M059J (cell line): ENCODE measurements at regions not wholly inside any gene's neighbourhood (a gene's known extent, or its start where the extent isn't known, plus 50 kb on each side); places are given as distances from the start of the nearest gene placed in this dataset.
A peak's percentile ranks its signal among the peaks of the same experiment; 100 is the strongest.

Experiments used
- DNase-seq: peaks from one replicate; pipeline ENCODE4 v3.0.0-alpha.2; 2012; ENCODE audit warnings: low read depth

GRCh38 chr7:31398815-31399214 lies 58.3 kb upstream of the NEUROD6 start:
- DNase-seq = peak; percentile 16

- DNase-seq = no peak
Measured at GRCh38 chr7:31407178-31407676, 66.7 kb upstream of the NEUROD6 start.

GRCh38 chr7:31408140-31408729 lies 67.7 kb upstream of the NEUROD6 start:
- peak; percentile 72 for DNase-seq

- peak; percentile 59 for DNase-seq
Measured at GRCh38 chr7:31410265-31410664, 69.7 kb upstream of the NEUROD6 start.

DNA sequence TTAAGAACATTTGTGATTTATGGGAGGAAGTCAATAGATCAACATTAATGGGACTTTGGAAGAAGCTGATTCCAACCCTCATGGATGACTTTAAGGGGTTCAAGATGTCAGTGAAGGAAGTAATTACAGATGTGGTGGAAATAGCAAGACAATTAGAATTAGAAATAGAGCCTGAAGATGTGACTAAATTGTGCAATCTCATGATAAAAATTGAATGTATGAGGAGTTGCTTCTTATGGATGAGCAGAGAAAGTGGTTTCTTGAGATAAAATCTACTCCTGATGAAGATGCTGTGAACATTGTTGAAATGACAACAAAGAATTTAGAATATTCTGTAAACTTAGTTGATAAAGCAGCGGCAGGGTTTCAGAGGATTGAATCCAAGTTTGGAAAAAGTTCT lies 70.9 kb upstream of the NEUROD6 start:
- no peak for DNase-seq

DNA sequence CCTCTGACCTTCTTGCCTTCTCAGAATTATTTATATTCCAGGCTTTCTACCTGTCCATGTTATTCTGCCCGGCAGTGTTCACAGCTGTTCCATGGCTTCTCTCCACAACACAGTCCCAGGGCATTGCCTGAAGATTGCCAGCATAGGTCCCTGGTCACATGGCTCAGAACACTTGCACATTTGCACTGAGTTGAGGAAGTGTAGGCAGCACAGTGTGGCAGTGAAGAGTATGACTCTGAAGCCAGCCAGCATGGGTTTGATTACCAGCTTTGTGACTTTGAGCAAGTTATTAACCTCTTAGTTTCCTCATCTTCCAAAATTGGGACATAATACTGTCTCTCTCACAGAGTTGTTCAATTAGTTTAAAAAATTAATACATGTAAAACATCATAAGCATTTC lies 73.2 kb upstream of the NEUROD6 start:
- no peak for DNase-seq

DNA sequence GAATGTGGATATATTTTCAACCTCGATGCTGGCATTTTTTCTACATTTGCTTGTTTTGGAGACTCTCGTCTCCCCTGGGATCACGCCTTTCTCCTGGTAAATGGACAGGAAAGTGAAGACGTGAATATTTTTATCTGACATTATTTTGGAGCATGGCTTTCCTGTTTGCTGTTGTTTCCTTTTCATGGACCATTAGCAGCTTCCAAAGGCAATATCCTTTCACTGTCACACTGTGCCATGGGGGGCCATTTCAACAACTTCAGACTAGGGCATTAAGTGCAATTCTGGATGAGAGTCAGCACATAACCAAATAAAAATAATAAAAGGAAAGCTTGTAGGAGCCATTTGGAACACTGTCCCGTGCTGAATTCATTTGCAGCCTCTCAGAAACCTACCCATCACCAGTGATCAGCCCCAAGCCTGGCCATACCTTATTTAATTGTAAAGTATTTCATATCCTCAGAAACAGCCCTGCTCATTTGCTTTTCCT lies 75.9 kb upstream of the NEUROD6 start:
- DNase-seq = no peak

DNA sequence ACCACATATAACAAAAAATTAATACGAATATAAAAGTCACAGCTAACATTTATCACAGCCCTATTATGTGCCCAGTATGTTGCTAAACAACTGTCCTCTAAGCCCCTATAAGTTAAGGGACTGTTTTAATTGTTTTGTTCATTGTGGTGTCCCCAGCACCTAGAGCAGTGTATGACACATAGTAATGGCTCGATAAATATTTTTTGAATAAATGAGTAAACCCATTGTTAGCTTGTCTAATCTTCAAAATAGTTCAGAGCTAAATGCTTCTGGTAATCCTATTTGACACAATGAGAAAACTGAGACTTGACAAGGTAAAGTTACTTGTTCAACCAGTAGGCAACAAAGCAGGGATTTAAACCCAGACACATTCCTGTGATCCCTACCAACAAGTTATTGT lies 78.4 kb upstream of the NEUROD6 start:
- DNase-seq = peak; percentile 61

- peak; percentile 7 for DNase-seq
Measured at GRCh38 chr7:31419505-31420055, 79.1 kb upstream of the NEUROD6 start.

DNA sequence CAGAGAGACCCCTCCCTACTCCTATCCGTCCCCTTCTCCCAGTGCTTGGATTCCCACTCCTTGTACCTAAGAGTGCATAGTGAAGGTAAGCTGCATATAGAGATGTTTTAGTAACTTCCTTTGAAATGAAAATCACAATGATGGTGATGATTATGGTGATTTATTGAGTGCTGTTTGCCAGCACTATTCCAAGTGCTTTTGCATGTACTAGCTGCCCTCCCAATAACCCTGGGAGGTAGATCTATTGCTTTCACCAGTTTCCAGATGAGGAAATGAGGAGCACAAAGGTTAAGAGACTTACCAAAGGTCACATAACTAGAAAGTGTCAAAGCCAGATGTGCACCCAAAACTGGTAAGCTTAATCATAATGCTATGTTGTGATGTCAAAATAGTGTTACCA lies 80.4 kb upstream of the NEUROD6 start:
- no peak for DNase-seq

- no peak for DNase-seq
Measured at GRCh38 chr7:31421607-31422006, 81.1 kb upstream of the NEUROD6 start.

DNA sequence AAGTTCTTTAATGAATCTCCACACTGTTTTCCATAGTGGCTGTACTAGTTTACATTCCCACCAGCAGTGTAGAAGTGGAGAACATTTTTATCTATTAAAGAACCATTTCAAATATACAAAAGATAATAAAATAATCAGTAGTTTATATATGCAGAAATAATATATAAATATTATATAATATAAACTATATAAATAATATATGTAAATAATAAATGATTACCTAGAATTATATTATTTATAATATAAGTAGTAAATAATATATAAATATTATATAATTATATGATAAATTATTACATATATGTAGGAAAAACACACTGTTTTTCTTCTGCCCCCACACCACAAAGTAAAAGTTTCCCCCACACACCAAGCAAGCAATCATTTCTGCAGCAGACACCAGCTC lies 83.5 kb upstream of the NEUROD6 start:
- DNase-seq = no peak

DNA sequence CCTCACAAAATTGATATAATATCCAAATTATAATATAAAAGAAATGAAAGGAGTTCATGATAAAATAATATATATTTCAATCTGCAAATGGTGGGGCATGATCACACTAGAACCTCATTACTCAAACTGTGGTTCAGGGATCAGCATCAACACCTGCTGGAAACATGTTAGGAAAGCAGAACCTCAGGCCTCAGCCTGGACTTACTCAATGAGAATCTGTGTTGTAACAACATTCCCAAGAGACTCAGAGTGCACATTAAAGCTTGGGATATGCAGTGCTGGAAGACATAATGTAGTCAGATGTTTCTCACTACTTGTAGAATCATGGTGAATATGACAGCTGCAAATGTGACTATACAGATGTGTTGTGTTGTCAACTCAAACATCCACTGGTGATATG lies 81.7 kb upstream of the ITPRID1 start:
- DNase-seq = no peak

DNA sequence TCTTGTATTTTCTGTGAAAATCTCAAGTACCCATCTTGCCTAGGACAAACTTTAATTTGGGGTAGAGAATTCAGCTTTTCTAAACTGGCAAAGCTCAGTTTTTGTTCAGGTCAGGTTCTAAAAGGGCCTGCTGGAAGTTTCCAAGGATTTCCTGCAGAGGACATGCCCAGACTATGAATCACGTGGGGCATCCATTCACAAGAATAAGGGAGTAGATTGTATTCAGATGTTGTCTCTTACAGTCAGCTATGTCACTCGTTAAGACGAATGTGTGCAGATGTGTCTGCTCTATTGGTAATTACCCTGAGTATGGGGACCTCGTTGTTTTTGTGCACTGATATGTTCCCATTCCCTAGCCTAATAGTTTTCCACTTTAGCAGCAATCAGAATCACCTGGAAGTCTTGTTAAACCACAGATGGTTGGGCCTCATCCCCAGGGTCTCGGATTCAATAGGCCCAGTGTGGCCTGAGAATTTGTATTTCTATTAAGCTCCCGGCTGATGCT lies 81.0 kb upstream of the ITPRID1 start:
- peak; percentile 26 for DNase-seq

DNA sequence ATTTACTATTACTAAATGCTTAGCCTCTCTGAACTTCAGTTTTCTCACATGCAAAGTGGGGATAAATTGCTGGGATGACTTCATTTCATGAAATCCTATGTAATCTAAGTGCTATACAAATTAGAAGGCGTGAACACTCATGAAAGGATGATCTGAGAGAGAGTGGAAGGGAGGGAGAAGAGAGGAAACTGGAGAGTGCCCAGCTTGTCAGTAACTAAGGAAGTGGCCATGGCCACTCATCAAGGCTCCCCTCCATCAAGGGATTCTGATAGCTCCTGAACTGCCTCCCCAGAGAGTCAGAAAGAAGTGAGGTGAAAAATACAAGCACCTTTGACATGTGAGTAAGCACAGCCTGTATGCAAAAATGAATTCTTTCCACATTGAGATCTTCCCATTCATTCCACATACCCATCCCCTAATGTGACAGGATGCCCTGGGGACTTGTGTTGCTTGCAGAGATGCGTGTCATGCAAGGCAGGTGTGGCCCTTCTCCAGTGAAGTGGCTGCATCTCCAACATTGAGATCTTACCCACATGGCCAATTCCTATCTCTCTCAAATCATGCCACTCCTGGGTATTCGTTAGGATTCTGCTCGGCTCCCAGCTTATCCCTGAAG lies 76.5 kb upstream of the ITPRID1 start:
- DNase-seq = peak; percentile 73

GRCh38 chr7:31439165-31439564 lies 74.7 kb upstream of the ITPRID1 start:
- no peak for DNase-seq

DNA sequence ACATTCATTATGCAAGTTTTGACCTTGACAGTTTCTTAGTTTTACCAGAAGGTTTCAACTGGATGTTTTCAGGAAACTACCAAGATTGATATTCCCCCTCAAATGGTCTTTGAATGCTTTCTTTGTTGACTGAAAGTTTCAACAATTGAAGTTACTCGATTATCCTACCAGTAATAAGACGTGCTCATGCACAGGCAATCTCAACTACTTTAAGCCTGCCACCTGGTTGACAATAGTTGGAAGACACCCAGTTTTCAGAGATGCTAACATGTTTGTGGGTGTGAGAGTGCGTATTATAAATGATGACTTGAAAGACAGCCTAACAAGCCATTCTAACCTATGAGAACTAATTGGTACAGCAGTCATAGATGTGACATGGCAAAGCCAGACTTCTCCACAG lies 73.4 kb upstream of the ITPRID1 start:
- DNase-seq = no peak

DNA sequence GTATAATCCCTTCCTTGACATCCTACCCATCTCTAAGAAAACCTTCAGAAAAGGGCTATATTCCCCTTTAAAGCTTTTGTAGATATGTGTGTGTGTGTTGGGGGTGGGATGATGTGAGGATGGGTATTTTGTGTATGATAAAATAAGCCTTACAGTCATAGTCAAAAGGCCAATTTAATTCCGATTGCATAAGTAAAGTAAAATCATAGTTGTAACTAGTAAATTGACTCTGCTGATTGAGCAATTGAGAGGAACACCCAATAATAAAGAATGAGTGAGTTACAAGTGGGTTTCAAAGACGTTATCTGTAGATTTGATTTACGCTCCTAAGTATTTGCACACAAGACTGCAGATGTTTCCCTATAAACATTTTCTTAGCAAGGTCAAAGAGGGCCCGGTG lies 71.3 kb upstream of the ITPRID1 start:
- DNase-seq = no peak

DNA sequence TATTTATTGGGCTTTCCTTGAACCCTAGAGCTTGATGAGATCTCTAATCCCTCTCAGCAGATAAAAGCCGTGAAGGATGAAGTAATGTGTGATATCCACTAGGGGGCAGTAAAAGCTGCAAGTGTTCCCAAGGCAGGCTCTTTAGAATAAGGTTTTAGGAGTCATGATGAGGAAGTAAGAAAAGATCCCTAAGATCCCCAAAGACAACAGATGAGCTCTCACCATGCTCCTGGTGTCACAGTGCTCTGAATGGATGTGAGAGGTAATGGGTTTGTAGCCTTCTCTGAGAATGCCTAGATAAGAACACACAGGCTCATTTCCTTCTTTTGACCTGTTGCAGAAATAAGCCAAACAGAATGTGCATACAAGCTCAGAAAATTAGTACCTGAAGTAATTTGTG lies 70.4 kb upstream of the ITPRID1 start:
- DNase-seq = peak; percentile 53

DNA sequence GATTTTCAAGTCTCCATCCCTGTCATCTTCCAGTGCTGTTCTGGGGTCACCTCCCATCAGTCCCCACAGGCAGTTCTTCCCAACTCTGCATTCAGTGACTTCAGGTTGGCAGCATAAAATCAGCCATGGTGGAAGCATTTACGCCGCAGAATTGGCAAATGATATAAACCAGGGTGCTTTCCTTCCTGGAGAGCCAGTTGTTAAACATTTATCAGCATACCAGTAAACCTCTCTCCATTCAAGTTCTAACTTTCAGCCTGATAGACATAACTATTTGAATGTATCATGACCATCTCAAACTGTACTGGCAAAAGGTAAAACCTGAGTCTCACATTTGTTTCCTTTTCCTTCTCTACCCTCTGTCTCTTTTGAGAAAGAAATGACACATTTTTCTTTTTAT lies 69.7 kb upstream of the ITPRID1 start:
- no peak for DNase-seq

GRCh38 chr7:31445686-31446355 lies 68.1 kb upstream of the ITPRID1 start:
- DNase-seq = no peak

GRCh38 chr7:31448649-31449048 lies 65.2 kb upstream of the ITPRID1 start:
- no peak for DNase-seq

DNA sequence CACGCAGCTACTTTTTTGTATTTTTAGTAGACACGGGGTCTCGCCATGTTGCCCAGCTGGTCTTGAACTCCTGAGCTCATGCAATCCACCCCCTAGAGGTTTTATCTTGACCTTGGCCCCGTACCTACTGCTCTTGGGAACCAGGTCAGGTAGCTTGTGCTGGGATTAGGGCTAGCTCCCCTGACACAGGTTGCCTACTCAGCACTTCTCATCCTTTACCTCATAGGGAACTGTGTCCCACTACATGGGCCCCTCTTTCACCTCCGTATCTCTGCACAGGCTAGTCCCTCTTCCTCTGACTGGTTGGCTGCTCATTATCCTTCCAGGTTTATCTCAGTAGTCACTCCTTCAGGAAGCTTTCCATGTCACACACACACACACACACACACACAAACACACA lies 58.0 kb upstream of the ITPRID1 start:
- no peak for DNase-seq
